Omental fat pad (tissue), 3 donors: ENCODE measurements at regions not wholly inside any gene's neighbourhood (a gene's known extent, or its start where the extent isn't known, plus 50 kb on each side); places are given as distances from the start of the nearest gene placed in this dataset.

Experiments used
- ATAC-seq: fragments of 150-250 bp; one replicate; pipeline ENCODE4 v1.9.1; 2016; ENCODE audit warnings: mild to moderate bottlenecking, moderate library complexity; ENCODE audit not compliant: low FRiP score
- DNase-seq: peaks from one replicate; pipeline ENCODE4 v3.0.0-alpha.2; 2019; ENCODE audit warnings: low spot score
- TF ChIP-seq, protein P1 (sequence below), 3 donors: fragments of 450-650 bp; IDR thresholded peaks; one replicate each; pipeline ENCODE4 v1.5.1; 2016 to 2017; ENCODE audit warnings: antibody characterized with exemption in 3 of 3, mild to moderate bottlenecking in 3 of 3, moderate library complexity in 2 of 3

GRCh38 chr2:217060516-217060915, 200.7 kb upstream of the TNP1 start:
- no peak for DNase-seq
- no peak for ATAC-seq
- TF ChIP-seq, protein P1, sequence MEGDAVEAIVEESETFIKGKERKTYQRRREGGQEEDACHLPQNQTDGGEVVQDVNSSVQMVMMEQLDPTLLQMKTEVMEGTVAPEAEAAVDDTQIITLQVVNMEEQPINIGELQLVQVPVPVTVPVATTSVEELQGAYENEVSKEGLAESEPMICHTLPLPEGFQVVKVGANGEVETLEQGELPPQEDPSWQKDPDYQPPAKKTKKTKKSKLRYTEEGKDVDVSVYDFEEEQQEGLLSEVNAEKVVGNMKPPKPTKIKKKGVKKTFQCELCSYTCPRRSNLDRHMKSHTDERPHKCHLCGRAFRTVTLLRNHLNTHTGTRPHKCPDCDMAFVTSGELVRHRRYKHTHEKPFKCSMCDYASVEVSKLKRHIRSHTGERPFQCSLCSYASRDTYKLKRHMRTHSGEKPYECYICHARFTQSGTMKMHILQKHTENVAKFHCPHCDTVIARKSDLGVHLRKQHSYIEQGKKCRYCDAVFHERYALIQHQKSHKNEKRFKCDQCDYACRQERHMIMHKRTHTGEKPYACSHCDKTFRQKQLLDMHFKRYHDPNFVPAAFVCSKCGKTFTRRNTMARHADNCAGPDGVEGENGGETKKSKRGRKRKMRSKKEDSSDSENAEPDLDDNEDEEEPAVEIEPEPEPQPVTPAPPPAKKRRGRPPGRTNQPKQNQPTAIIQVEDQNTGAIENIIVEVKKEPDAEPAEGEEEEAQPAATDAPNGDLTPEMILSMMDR (IDR thresholded peaks at IDR 0.05): no peak

DNA sequence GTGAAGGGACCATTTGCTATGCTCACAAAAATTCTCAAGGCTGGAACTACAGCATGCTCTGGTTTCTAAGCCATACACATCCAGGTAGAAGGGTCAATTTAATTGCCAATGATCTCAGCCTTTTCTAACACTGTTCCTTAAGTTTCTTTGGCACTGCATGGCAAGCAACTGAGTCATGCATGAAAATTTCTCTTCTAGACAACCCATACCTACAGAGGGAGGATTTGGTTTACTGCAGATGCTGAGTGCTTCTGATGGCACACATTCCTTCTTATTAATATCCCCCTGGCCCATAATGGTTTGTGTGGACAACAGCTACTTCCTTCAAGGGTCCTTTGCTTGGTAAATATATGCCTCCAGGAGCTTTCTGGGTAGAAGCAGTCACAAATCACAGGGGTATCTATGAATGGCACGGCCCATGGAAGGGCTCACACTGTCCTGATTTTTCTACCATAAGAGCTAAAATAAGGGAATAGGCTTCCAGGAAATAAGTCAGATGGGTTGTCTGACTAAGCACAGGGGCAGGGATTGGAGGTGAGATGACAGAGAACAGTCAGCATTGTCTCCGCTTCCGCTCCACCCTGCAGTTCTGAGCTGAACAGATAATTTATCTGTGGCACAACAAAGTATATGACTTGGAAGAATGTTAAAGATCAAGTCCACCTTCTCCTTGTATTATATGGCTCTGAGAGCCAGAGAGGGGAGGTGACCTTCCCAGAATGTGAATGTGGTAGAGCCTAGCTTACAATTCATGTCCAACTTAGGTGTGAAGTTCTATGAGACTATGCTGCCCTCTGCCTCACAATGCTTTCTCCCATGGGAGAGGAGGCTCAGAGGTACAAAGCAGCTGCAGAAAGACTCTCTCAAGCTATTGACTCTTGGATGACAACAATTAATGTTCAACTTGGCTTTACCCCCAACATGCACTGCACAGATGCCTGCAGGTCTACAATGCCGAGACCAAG, 199.2 kb upstream of the TNP1 start:
- TF ChIP-seq, protein P1 (IDR thresholded peaks at IDR 0.05): no peak
- DNase-seq (no peak), ATAC-seq (no peak)

DNA sequence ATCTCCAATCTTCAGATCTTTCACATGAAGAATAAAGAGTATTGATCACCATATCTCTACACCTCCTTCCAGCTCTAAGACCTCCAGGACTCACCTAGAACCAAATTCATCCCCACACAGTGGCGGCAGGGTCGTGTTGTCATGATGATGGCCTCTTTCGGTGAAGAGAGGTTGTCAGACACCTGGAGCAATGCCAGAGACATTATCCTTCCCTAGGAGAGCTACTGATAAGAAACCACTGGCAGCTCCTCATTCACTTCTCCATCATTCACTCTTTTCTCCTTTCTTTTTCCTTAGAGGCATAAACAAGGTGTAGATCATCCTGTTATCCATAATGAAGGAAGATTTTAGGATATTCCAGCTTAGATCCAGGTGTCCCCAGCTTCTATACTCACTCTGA, 197.9 kb upstream of the TNP1 start:
- no peak for ATAC-seq
- DNase-seq: no peak
- TF ChIP-seq, protein P1 (IDR thresholded peaks at IDR 0.05): no peak

- ATAC-seq (no peak), DNase-seq (no peak)
- TF ChIP-seq, protein P1 (IDR thresholded peaks at IDR 0.05): no peak
These were observed 195.8 kb upstream of the TNP1 start for GRCh38 chr2:217055624-217056023.

GRCh38 chr2:217054791-217055190, 194.9 kb upstream of the TNP1 start:
- DNase-seq (no peak), ATAC-seq (no peak)
- TF ChIP-seq, protein P1 (IDR thresholded peaks at IDR 0.05): no peak

GRCh38 chr2:217052856-217053577, 193.2 kb upstream of the TNP1 start:
- no peak for DNase-seq
- TF ChIP-seq, protein P1 (IDR thresholded peaks at IDR 0.05): no peak
- no peak for ATAC-seq
